Chondrocyte (in vitro differentiated cells): ENCODE measurements at regions not wholly inside any gene's neighbourhood (a gene's known extent, or its start where the extent isn't known, plus 50 kb on each side); places are given as distances from the start of the nearest gene placed in this dataset.

Experiments
- DNase-seq: peaks from one replicate; pipeline ENCODE4 v3.0.0; 2021; ENCODE audit warnings: mixed read lengths, low spot score
- H3K27ac Mint-ChIP-seq: one replicate; pipeline ENCODE4 v1.8.0; 2021; ENCODE audit warnings: mild to moderate bottlenecking, moderate library complexity, mixed read lengths; ENCODE audit not compliant: unreplicated experiment
- H3K27me3 Mint-ChIP-seq: 2 replicates; pipeline ENCODE4 v1.8.0; 2021; ENCODE audit warnings: low read depth, mixed read lengths
- H3K36me3 Mint-ChIP-seq: 2 replicates; pipeline ENCODE4 v1.8.0; 2021; ENCODE audit warnings: low read depth, mixed read lengths
- H3K4me1 Mint-ChIP-seq: 2 replicates; pipeline ENCODE4 v1.8.0; 2021; ENCODE audit warnings: low read depth, mild to moderate bottlenecking, mixed read lengths
- H3K4me3 Mint-ChIP-seq: one replicate; pipeline ENCODE4 v1.8.0; 2021; ENCODE audit warnings: mild to moderate bottlenecking, moderate library complexity, mixed read lengths; ENCODE audit not compliant: unreplicated experiment
- H3K9me3 Mint-ChIP-seq: 2 replicates; pipeline ENCODE4 v1.8.0; 2021; ENCODE audit warnings: low read depth, mixed read lengths
- TF ChIP-seq, protein P1 (sequence below): fragments of 200-600 bp; sonication (generic); IDR thresholded peaks from 2 replicates; pipeline ENCODE4 v1.5.0; 2021; ENCODE audit warnings: antibody characterized with exemption, mild to moderate bottlenecking, moderate library complexity

DNA sequence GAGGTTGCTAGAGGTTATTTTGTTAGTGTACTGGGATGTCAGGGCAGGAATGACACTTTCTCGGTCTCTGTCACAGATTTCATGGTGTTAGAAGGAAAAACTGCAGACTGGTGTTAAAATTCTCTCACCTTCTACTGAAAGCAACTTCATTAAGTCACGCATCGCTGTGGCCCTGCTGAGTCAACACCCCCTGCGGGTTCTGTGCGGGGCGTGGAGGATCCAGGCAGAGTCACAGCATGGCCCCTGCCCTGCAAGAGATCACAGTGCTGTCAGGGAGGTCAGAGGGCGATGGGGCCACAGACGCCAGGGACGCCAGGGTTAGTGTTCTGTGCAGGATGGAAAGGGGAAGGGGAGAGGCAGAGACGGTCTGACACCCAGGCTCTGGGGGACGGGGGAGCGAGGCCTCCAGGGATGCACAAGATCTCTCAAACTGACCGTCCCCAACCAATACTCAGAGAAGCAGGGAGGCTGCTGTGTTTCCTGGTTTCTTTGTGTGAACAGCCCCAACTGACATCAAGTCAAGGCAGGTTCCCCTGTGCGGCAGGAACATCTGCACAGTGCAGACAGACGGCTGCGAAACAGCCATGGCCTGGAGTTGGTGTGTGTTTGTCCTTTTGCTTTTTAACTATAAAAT, 354.9 kb upstream of the SALL3 start:
- TF ChIP-seq, protein P1, sequence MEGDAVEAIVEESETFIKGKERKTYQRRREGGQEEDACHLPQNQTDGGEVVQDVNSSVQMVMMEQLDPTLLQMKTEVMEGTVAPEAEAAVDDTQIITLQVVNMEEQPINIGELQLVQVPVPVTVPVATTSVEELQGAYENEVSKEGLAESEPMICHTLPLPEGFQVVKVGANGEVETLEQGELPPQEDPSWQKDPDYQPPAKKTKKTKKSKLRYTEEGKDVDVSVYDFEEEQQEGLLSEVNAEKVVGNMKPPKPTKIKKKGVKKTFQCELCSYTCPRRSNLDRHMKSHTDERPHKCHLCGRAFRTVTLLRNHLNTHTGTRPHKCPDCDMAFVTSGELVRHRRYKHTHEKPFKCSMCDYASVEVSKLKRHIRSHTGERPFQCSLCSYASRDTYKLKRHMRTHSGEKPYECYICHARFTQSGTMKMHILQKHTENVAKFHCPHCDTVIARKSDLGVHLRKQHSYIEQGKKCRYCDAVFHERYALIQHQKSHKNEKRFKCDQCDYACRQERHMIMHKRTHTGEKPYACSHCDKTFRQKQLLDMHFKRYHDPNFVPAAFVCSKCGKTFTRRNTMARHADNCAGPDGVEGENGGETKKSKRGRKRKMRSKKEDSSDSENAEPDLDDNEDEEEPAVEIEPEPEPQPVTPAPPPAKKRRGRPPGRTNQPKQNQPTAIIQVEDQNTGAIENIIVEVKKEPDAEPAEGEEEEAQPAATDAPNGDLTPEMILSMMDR: no peak

DNA sequence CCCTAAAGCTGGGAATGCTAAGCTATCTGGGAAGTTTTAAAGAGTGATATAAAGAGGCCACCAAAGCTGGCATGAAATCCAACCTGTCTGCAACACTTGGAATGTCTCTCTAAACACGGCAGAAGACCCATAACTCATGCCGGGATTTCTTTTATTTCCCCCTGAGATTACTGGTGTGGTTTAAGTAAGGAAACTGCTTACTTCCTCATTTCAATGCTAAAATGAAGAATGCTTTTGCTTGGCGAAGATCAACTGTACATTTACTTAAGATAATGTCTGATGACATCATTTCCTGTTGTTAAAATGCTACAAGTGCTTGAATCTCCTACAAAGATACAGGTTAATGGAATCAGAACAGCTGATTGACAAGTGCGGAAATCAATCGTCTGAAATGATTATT, 353.8 kb upstream of the SALL3 start:
- TF ChIP-seq, protein P1: no peak
- H3K27me3 Mint-ChIP-seq: no peaks in the 10 kb centered on the region
- H3K9me3 Mint-ChIP-seq: peaks cover 29% of the 10 kb centered on the region
- no peak overlapping the region for H3K4me3 Mint-ChIP-seq
- H3K4me1 Mint-ChIP-seq: no peaks in the 10 kb centered on the region
- DNase-seq: no peak
- H3K27ac Mint-ChIP-seq: no peak overlapping the region
- no peaks in the 10 kb centered on the region for H3K36me3 Mint-ChIP-seq

More for the DNA sequence above, 354.9 kb upstream of the SALL3 start:
- peak; percentile 61 for DNase-seq
- Mint-ChIP-seq H3K36me3 (no peaks in the 10 kb centered on the region), H3K27me3 (no peaks in the 10 kb centered on the region), H3K27ac (no peak overlapping the region), H3K4me3 (no peak overlapping the region), H3K9me3 (peaks cover 21% of the 10 kb centered on the region), H3K4me1 (no peaks in the 10 kb centered on the region)

DNA sequence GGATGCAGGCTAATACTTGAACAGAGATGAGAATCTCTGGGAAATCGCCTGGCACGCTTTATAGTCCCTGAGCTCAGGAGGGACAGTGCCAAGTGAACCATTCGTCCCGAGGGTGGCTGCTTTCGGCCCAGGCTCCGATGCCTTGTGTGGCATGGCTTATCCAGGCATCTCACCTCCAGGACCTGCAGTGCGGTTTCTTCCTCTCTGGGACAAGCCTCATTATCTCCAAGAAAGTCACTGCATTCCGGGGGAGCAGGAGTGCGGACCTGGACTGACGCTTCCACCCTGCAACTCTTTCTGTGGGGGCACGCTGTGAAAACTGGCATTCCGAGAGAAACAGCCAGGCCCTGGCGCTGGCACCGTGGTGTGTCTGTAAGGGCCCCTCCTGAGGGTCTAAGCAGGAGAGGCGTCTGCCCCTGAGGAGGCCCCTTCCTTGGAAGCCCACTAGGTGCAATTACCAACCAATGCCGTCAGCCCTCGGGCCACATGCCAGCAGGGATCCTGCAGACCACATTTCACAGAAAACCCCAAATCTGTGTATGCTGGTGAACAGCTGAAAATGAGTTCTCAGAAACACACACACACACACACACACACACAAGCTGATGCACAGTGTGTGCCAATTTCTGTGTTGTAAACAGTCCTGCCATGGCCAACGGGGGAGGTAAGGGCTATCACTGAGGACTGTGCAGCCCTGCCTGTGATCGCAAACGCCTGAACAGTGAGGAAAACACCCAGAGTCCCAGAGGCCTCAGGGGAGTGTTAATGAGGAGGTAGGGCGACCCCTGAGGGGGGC, 351.9 kb upstream of the SALL3 start:
- TF ChIP-seq, protein P1: no peak
- DNase-seq: peak; percentile 64
- Mint-ChIP-seq H3K4me3 (no peak overlapping the region), H3K9me3 (peaks cover 27% of the 10 kb centered on the region), H3K27me3 (no peaks in the 10 kb centered on the region), H3K27ac (no peak overlapping the region), H3K36me3 (no peaks in the 10 kb centered on the region), H3K4me1 (no peaks in the 10 kb centered on the region)

DNA sequence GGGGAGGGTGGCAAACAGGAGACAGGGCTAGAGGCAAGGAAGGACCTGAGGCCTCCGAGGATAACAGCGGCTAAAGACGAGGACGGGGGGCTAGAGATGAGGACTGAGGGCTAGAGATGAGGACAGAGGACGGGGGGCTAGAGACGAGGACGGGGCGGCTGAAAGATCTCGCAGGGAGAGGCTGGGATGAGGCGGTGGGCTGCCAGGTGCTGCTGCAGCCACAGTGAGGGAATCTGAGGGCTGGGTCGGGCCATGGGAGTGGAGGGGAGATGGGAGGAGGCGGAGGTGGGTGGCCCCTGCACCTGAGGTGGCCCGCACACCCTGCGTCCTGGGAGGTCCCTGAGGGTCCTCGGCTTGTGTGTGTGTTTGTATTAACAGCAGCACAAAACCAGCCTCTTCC, 350.2 kb upstream of the SALL3 start:
- H3K27ac Mint-ChIP-seq: no peak overlapping the region
- H3K4me1 Mint-ChIP-seq: no peaks in the 10 kb centered on the region
- no peaks in the 10 kb centered on the region for H3K27me3 Mint-ChIP-seq
- TF ChIP-seq, protein P1: no peak
- peak; percentile 86 for DNase-seq
- peaks cover 26% of the 10 kb centered on the region for H3K9me3 Mint-ChIP-seq
- no peaks in the 10 kb centered on the region for H3K36me3 Mint-ChIP-seq
- H3K4me3 Mint-ChIP-seq: no peak overlapping the region

DNA sequence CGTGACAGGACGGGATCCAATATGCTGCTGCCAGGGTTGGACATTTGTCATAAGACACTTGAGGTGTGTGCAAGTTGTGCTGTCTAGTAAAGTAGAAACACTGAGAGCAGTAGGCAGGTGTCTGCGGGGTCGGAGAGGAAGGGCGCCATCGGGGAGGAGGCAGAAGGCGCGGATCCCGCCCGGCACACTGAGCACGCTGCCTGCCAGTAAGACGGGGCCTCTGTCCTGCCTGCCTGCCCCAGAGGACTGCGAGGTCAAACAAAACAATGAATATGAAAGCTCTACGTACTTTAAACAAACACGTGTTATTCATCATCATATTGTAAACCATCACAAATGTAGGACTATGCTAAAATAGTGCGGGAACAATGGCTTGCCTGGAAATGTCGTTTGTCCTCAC, 349.3 kb upstream of the SALL3 start:
- peaks cover 26% of the 10 kb centered on the region for H3K9me3 Mint-ChIP-seq
- DNase-seq: no peak
- H3K4me1 Mint-ChIP-seq: no peaks in the 10 kb centered on the region
- H3K27ac Mint-ChIP-seq: no peak overlapping the region
- no peaks in the 10 kb centered on the region for H3K36me3 Mint-ChIP-seq
- TF ChIP-seq, protein P1: no peak
- H3K27me3 Mint-ChIP-seq: no peaks in the 10 kb centered on the region
- H3K4me3 Mint-ChIP-seq: no peak overlapping the region
